GM19238 (cell line): ENCODE measurements at regions not wholly inside any gene's neighbourhood (a gene's known extent, or its start where the extent isn't known, plus 50 kb on each side); places are given as distances from the start of the nearest gene placed in this dataset.

Source experiments
- DNase-seq: peaks from one replicate; pipeline ENCODE4 v3.0.0; 2011; ENCODE audit warnings: low spot score; ENCODE audit not compliant: insufficient read length

DNA sequence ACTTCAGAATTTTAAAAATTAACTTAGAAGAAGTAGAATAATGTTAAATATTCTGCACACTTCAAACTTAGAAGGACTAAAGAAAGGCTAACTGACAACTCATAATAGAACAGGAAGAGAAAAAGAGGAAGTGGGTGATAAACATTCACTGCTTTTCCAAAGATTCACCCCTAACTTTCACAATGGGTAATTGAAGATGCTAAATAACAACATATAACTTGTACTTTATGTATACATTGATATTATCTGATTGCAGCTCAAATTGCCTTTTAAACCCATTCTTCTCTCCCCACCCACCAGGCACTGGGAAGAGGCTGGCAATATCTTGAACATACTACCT lies 376.6 kb downstream of the EFNA5 start:
- no peak for DNase-seq

DNA sequence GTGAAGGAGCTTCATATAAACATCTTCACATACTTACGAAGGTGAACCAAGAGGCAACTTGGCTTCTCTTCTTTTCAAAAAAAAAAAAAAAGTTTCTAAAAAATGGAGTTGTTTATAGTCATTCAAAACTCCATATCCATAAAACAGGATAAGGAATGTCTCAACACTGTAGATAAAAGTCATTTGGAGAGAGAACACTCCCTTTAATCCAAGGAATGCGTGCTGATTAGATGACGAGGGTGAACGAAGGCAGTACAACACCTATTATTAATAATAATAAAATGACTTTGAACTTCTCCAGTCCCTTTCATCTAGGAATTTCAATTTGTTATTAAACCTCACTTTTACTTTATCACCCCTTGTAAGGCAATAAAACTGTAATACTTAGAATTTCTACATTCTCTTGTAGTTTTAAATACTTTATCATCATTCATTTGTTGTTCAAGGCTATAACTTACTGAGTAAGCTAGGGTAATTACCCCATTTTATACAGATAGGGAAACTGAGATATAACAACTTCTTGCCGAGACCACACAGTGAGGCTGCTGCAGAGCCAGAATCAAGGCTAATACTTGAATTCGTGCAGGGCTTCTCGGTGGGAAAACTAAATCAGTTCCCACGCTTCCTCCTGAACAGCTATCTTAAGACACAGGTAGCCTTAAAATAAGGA lies 377.1 kb downstream of the EFNA5 start:
- no peak for DNase-seq

DNA sequence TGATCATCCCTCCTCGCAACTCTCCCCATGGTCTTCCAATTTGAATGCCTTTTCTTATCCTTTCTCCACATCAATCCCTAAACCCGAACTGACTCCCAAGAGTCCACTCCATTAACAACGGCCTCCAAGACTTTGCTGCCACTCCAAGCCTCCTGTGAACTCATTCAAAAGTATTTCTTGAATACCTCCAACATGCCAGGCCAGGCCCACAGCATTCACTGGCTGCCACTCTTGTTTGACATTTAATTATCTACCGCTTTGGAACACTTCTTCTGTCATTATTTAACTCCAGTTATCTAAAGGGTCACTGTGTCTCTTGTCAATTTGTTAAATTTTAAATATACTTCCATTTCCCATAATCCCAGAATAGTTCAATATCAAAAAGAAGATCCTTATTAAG lies 378.9 kb downstream of the EFNA5 start:
- DNase-seq, result no peak

DNA sequence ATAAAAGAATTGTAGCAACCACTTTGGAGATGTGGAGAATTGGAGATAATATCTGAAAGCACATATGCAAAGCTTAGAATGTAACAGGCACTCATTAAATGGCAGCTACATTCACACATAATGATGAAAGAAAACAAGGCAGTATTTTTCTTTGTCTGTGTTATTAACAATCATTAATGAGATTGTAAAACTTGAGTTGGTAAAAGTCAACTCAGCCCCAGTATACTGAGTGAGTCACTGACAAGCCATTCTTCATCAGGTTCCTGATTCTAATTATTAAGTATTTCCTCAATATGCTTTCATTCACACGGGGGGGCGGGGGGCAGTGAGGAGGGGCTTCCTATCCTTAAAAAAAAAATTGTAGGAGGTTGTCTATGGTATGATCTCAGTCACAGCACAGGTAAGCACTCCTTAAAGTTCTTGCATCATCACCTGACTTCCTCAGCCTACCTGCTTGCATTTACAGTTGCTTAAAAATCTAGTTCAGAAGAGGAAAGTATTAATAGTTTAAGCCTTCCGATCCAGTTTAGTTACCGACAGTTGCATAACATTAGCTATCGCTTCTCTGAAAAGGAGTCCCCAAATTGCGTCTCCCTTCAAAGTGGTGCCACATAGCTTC lies 379.8 kb downstream of the EFNA5 start:
- DNase-seq, result no peak

DNA sequence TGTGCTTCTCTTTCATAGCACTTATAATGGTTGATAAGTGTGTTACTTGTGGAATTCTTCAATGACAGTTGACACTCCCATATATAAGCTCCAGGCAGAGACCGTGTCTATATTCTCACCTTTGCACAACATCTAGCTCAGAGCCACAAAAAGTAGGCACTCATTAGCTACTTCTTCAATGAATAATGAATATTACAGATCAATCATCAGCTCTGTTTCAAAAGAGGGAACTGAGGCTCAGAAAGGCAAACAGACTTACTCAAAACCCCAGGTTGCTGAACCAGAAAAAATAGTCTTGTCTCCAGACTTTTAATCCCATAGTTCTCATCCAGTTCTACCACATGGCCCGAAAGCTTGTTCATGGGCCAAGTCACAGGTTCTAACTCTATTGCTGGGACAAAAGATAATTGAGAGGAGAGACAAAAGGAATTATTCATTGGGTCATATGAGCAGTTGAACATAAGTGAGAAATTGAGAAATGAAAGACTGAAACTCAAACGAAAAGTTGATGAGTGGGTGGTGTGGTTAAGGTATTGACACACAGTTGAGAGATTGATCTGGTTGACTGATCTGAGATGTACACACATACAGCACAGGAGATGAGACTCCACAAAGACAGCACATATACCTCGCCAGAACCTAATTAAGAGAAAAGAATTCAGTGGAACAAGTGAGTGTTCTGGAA lies 381.6 kb downstream of the EFNA5 start:
- DNase-seq, result peak; percentile 7

DNA sequence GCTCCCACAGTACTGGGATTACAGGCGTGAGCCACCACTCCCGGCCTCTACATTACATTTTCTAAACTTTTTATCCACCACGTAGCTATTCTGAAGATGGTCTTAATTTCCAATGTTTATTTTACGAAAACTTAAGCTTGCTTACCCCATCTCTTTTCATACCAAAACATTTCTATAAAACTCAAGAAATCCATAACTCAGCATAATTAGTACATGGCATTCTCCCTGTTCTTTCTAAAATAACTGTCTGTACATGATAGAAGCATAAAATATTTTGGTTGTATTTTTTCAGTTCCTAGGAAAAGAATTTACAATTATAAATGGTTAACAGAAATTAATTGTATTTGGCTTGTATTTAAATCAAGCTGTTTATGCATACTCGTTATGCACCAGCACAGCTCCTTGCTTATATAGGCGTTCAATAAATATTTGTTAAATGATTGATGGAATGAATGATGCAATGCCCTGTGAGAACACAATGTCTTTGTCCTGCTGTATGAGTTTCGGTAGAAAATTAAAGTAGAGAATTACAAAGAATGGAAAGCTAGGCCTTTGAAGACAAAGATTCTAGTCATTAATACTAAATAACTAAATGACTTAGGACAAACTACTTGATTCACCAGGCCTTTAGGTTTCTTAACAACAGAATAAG lies 384.2 kb downstream of the EFNA5 start:
- no peak for DNase-seq

DNA sequence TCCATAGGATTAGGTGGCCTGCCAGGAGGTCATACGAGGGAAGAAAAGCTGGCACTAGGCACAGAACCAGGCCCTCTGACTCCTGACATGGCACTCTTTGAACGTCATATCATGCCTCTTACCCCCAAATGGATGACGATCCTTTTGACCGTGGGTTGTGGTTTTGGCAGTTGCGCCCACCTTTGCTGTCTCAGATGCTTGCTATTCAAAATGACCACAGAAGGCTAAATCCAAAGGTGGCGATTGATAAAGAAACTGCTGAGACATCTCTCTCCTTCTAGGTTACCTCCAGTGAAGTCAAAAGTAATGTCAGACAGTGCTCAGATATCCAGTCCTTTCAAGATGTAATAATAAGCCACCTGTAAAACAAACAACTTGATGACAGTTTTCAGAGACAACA lies 385.0 kb downstream of the EFNA5 start:
- no peak for DNase-seq

DNA sequence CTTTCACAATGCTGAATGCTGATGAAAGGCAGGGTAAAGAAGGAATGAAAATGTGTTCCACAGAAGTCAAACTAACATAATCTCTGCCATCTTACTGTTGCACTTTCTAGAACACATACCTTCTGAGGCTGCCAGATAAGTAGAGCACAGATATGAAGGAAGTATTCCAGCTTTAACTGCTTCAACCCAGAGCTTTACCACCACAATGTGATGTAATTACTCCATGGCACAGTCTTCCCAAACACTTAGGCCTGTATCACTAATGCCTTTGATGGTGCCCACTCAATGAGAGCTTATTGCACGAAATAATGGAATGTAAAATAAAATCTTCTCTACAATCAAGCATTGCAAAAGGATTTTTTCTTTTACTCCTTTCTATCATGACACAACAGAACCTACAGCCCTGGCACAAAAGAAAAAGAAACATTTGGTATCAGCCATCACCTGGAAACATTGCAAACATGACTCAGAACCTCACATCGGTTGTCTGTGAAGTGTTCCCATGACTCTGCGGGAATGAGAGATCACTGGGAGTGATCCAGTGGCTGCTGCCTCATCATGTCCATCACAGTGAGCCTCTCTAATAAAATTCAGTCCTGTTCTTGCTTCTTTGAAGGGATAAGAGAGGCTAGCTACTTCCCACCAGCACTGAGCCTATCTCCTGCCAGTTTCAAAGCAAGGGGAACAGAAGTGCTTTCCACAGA lies 385.8 kb downstream of the EFNA5 start:
- no peak for DNase-seq

DNA sequence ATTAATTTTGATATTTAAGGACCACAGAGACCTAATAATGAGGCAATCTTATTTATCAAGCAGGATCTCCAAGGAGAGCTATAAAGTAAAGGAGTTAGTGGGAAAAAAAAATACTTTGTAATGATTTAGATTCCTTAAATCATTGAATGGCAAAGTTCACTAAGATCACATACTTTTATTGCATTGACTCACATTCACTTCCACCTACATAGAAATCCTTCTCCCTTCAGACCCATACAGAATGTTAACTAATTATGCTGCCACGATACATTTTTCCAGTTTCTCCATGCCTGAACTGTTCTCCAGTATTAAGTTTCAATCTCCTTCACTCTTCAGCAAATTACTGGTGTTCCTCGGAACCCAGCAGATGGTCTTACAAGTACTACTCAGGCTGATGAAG lies 388.7 kb downstream of the EFNA5 start:
- DNase-seq, result no peak

DNA sequence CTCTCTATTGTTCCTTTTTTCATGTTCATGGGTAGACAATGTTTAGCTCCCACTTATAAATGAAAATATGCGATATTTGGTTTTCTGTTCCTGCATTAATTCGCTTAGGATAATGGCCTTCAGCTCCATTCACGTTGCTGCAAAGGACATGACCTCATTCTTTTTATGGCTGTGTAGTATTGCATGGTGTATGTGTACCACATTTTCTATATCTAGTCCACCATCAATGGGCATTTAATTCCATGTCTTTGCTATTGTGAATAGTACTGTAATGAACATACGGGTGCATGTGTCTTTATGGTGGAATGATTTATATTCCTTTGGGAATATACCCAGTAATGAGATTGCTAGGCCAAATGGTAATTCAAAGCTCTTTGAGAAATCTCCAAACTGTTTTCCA lies 392.0 kb downstream of the EFNA5 start:
- no peak for DNase-seq

DNA sequence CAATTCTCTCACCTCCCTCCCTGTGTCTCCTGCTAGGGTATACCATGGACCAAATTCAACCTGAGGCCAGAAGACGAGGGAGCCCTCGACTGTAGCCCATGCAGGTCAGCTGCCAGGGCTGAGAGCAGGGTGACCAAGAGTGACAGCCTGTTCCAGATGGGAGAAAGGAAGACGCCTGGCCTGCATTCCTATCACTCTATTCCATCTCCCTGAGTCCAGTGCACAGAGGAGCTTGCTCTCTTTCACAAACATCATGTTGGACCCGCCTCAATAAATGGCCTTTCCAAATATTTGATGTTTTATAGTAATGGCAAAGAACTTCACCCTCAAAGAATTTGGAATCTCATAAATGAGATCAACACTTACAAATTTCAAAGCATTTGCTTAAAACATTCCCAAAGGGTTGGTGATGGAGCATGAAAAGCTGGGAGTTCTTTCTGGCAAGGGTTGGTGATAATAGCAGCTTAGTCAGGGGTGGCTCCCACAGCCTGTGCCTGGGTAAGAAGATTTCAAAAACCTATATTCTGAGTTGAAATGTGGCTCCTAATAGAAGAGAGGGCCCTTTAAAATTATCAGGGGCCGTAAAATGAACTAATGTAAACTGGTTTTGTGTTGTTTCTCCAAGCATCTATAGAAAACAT lies 393.1 kb downstream of the EFNA5 start:
- no peak for DNase-seq

DNA sequence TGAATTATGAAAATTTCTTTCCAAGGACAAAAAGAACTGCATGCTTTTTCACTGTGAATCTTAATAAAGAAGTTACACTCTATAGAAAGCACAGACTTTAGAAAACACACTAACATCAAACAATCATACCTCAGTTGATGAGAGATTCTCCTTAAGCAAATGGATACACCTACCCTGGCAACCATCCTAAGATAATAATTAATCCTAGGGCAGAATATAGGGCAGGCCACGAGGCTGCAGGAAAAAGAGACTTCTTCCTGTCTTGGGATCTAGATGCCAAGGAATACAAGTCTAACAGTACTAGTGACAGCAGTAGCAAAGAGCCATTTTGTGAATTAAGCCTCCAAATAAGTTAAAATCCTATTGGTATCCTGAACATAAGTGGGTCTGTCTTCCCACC lies 395.4 kb downstream of the EFNA5 start:
- no peak for DNase-seq

DNA sequence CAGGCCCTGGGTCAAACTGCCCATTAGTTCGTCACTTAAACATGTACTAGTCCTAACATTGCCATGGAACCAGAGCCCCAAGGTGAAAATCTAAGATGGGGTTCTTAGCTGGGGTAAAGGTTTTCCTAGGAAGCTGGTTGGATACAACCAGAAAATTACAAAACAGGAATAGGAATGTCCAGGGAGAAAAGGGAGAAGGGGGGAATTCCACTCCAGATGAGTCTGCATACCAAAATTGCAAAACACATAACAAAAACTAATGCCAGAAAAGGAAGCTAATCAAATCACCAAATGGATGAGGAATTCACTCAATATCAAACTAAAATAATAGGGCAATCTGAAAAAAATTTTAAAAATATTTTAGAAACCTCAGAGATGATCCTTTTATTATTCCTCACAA lies 396.2 kb downstream of the EFNA5 start:
- no peak for DNase-seq

DNA sequence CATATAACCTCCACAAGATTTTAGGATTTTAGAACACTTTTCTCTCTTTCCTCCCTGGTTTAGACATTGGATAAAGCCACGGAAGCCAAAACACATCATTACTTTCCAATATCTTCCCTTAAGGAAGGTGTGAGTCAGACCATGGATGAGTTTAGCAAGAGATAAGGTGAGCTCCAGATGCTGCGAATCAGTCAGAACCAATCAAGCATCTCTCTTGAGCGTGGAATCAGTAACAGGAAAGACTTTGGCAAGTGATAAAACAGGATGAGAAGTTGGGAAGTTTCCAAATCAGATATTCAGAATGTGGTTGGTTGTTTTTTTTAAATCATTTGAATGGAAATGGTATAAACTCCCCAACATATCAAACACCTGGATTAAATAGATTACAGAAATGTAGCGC lies 397.8 kb downstream of the EFNA5 start:
- no peak for DNase-seq

DNA sequence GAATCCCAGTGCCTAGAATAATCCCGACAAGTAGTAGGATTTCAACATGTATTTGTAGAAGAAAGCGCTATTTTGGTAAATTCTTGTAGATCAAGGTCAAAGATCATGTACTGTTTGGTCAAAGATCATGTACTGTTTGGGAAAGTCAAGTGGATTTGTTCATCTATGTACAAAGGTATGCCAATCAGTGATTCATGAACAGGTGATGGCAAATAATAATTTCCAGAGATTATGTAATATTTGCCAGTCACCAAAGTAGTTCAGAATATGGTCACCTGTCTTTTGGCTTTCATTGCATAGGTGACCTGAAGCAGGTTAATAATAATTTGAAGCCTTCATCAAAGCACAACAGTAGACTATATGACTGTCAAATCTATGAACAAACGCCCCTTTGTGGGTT lies 398.2 kb downstream of the EFNA5 start:
- DNase-seq, result no peak

DNA sequence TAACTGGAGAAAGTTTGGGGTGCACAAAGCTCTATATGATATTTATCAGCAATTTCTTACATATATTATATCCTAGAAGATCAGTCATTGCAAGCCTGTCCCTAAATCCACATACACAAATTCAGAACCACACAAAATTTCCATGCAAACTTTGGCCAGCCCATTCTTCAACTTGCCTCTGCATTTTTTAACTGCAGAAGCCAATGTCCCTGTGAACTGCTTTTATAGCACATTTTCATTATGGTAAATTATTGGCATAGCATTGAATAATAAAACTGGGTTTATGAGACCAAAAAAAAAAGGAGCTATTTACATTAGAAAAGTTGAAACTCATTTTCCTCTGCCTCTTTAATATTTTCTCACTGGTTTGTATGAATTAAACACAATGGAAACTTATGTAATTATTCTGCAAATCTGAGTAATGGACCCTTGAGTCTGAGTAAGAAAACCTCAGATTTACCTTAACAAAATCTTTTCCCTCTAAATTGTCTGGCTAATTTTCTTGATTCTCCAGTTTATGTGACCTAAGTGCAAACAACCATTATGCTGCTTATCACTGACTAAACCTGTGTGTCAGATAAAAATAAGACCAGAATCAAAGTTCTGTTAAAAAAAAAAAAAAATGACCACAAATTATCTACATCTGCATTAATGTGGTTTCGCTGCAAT lies 398.9 kb downstream of the EFNA5 start:
- no peak for DNase-seq

DNA sequence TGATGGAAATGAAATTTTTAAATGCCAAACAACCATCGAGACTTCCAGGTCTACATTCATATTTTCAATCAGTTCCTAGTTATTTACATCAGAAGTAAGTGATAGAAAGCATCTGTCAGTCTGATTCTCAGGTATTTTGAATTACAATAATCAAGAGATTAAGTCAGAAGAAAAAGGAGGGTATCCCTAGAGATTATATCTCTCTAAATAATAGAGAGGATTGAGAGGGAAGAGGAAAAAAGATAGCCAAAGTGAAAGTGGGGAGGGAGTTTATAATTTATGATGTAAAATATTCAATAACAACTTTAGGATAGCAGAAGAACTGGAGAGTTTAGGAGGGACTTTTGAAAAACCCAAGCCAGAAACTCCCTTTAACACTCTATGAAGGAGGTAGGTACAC lies 400.2 kb downstream of the EFNA5 start:
- DNase-seq, result no peak

DNA sequence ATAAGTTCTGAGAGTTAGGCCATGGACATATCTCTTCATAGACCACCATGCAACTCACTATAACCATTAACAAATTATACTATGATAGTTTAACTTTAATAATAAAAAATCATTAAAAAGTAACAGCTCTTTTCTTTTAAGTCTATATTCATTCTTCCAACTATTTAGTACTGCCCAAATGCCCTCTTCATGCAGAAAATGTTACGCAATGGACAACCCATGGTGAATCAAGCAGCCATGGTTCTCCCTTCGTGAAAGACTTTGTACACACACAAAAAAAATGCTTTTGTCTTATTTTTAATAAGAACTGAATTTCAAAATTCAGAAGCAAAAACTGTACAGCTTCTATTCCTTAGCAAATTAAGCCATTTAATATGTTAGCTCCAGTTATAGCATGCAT lies 401.1 kb downstream of the EFNA5 start:
- DNase-seq, result no peak

DNA sequence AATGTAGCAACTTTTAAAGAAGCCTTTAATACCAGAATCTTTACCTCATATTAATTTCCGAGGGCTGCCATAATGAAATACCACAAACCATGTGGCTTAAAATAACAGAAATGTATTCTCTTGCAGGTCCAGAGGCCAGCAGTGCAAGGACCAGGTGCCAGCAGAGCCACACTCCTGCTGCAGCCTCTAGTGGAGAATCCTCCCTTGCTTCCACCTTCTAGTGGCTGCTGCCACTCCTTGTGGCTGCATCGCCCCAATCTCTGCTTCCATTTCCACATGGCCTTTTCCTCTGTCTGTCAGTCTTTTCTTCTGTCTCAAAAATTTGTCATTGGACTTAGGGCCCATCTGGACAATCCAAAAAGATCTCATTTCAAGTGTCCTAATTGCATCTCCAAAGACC lies 401.5 kb downstream of the EFNA5 start:
- DNase-seq, result no peak

DNA sequence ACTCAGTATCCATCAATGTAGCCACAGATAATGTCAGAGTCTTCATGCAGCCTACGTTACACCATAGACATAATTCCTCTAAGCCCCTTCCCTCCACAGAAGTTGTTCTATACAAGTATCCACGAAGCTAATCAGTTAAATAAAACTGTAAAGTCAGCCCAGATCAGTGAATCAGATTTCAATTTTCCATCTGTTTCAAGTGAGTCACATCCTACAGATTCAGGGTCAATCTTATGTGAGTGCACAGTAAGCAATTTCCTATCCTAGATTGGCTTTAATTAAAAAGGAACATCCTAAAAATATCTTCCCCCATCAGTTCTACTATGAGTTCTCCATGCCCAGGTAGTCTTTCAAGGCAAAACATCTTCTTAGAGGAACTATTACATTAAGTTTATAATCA lies 402.5 kb downstream of the EFNA5 start:
- DNase-seq, result no peak

DNA sequence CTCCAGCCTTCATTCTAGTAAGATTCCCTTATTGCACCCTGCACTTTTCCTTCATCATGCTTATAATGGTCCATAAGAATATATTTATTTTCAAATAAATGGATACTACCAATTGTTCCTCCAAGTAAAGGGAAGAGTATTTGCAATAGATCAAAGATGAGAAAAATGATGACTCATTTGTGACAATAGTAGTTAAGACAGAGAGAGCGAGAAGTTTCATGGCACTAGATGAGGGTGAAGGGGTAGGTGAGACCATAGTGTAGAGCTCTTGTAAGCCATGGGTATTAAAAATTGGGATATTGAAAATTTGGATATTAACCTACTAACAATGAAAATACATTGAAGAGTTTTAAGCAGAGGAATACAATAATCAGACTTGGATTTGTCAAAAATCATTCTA lies 404.6 kb downstream of the EFNA5 start:
- DNase-seq, result no peak
